Lower leg skin (tissue), 3 donors: ENCODE measurements at regions not wholly inside any gene's neighbourhood (a gene's known extent, or its start where the extent isn't known, plus 50 kb on each side); places are given as distances from the start of the nearest gene placed in this dataset.

Experiments
- CTCF ChIP-seq, 3 donors: fragments of 450-650 bp; IDR thresholded peaks; one replicate each; pipeline ENCODE4 v1.5.1; 2016; ENCODE audit warnings: antibody characterized with exemption in 3 of 3, mild to moderate bottlenecking in 3 of 3, moderate library complexity in 2 of 3
- POLR2A ChIP-seq, 2 donors: fragments of 450-650 bp; IDR thresholded peaks; one replicate each; pipeline ENCODE4 v1.6.1; 2016 to 2017; ENCODE audit warnings: antibody characterized with exemption in 2 of 2, mild to moderate bottlenecking in 1 of 2, moderate library complexity in 1 of 2

- TF ChIP-seq CTCF (IDR thresholded peaks at IDR 0.05) (no peak), POLR2A (IDR thresholded peaks at IDR 0.05) (no peak)
Observed at GRCh38 chr4:148954011-148954749, 512.0 kb upstream of the NR3C2 start.
